Heart left ventricle (tissue), 16 donors: ENCODE measurements at regions not wholly inside any gene's neighbourhood (a gene's known extent, or its start where the extent isn't known, plus 50 kb on each side); places are given as distances from the start of the nearest gene placed in this dataset.
A peak's percentile ranks its signal among the peaks of the same experiment; 100 is the strongest.

Experiments
- ATAC-seq, 4 donors: fragments of 200-7000 bp; cut with Tn5 transposase; one replicate each; pipeline ENCODE4 v1.9.1; 2020 to 2022; ENCODE audit warnings: moderate library complexity in 4 of 4, mild to moderate bottlenecking in 3 of 4, moderate number of reproducible peaks in 1 of 4
- DNase-seq, 5 donors: peaks; one replicate each; pipeline ENCODE4 v3.0.0-alpha.2; 2020
- H3K27ac ChIP-seq, 12 donors: fragments of 200-600 bp; sonication (generic) in 4 of 12; one replicate each; pipeline versions ENCODE4 v1.5.0 to v1.8.0; 2016 to 2022; ENCODE audit warnings: mild to moderate bottlenecking in 2 of 12
- H3K27me3 ChIP-seq, 9 donors: fragments of 200-600 bp; sonication (generic) in 2 of 9; one replicate each; pipeline versions ENCODE4 v1.5.1 to v1.8.0; 2016 to 2022; ENCODE audit warnings: mild to moderate bottlenecking in 3 of 9
- H3K36me3 ChIP-seq, 9 donors: fragments of 200-600 bp; sonication (generic) in 2 of 9; one replicate each; pipeline versions ENCODE4 v1.5.0 to v1.8.0; 2018 to 2022; ENCODE audit warnings: mild to moderate bottlenecking in 2 of 9
- H3K4me1 ChIP-seq, 12 donors: fragments of 200-600 bp; sonication (generic) in 4 of 12; one replicate each; pipeline versions ENCODE4 v1.5.0 to v1.8.0; 2016 to 2022; ENCODE audit warnings: mild to moderate bottlenecking in 3 of 12
- H3K4me3 ChIP-seq, 12 donors: fragments of 200-600 bp; sonication (generic) in 4 of 12; one replicate each; pipeline versions ENCODE4 v1.5.0 to v1.8.0; 2017 to 2022; ENCODE audit warnings: mild to moderate bottlenecking in 9 of 12, moderate library complexity in 4 of 12
- H3K9me3 ChIP-seq, 12 donors: fragments of 200-600 bp; sonication (generic) in 4 of 12; one replicate each; pipeline versions ENCODE4 v1.5.0 to v1.8.0; 2016 to 2022; ENCODE audit warnings: mild to moderate bottlenecking in 1 of 12
- POLR2A ChIP-seq, 2 donors: fragments of 450-650 bp; IDR thresholded peaks; one replicate each; pipeline ENCODE4 v1.6.1; 2017; ENCODE audit warnings: antibody characterized with exemption in 2 of 2, mild to moderate bottlenecking in 2 of 2, moderate library complexity in 2 of 2
- WGBS, 4 donors: extraction: QIAGEN DNeasy Blood & Tissue Kit in 2 of 4; methylation state at CpG; one replicate each; pipeline versions ENCODE4 v1.1.5 to v1.1.7; 2013 to 2018; 5-methylcytosine and 5-hydroxymethylcytosine counted together
- intact Hi-C, 10 donors: fragments of 100-400 bp; cut with DNase I; formaldehyde crosslinking; loops; one replicate each; pipeline versions ENCODE4 v1.11.1 to v1.14.2; 2022
- TF ChIP-seq, protein P1 (sequence below), 12 donors: fragments of 200-600 bp; sonication (generic) in 4 of 12; IDR thresholded peaks; one replicate each; pipeline versions ENCODE4 v1.5.0 to v1.8.0; 2018 to 2022; ENCODE audit warnings: antibody characterized with exemption in 12 of 12, mild to moderate bottlenecking in 5 of 12
- donor health status: ischemic (EF 13 %, LVEDD 7.1; RV severe dilation, severe dysfunction).
- donor health status: healthy with polysubstance abuse.
- donor health status: DM: no; HTN: yes; CAD: no.
- donor health status: DM: no; HTN: no; CAD: no.
- donor health status: ischemic (EF 25% LVEDD 6.9; RV normal size, moderate dysfunction).
- donor health status: ischemic (EF 25% LVEDD 5.7; RV mildly dilated, moderate dysfunction).
- donor health status: healthy.
- donor health status: DM: yes; HTN: yes; CAD: no.
- donor health status: ischemic (EF 35%, LVEDD 5.7; RV mildly dilated, moderate dysfunction).
- donor health status: nonischemic (EF 11% LVEDD 7.7; RV severe dilation, severe dysfunction).
- donor health status: DM: yes; HTN: yes; CAD: no.
- donor health status: PGD.
- donor health status: ischemic (EF 29% LVEDD 5.4; RV normal size, mild dysfunction).
- donor health status: nonischemic (EF 23%, LVEDD 6.1; RV moderate dilation, normal function).

DNA sequence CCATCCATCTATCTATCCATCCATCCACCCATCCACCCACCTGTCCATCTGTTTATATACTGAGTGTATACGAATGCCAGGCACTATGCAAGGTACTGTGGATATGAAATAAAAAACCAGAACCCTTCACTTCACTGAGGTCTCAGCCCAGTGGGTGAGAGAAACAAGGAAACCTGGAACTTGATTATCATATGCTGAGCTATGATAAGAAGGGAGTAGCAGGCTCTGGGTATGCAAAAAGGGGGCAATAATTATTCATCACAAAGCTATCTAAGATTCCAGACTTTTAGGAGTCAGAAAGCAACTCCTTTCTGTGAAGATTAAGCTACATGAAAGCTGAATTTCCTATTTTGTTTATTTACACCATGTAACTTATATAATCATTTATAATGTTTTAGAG lies 327.7 kb upstream of the IL12A start:
- Histone ChIP-seq H3K27ac (no peak overlapping the region), H3K4me3 (no peak overlapping the region), H3K36me3 (no peaks in the 10 kb centered on the region), H3K27me3 (no peaks in the 10 kb centered on the region), H3K4me1 (peaks cover 0 to 9% (median 0%) of the 10 kb centered on the region in 12 donors), H3K9me3 (peaks cover 0 to 13% (median 3%) of the 10 kb centered on the region in 12 donors)
- ATAC-seq (no peak), DNase-seq (no peak)
- TF ChIP-seq, protein P1, sequence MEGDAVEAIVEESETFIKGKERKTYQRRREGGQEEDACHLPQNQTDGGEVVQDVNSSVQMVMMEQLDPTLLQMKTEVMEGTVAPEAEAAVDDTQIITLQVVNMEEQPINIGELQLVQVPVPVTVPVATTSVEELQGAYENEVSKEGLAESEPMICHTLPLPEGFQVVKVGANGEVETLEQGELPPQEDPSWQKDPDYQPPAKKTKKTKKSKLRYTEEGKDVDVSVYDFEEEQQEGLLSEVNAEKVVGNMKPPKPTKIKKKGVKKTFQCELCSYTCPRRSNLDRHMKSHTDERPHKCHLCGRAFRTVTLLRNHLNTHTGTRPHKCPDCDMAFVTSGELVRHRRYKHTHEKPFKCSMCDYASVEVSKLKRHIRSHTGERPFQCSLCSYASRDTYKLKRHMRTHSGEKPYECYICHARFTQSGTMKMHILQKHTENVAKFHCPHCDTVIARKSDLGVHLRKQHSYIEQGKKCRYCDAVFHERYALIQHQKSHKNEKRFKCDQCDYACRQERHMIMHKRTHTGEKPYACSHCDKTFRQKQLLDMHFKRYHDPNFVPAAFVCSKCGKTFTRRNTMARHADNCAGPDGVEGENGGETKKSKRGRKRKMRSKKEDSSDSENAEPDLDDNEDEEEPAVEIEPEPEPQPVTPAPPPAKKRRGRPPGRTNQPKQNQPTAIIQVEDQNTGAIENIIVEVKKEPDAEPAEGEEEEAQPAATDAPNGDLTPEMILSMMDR (IDR thresholded peaks at IDR 0.05): no peak
- no peak for TF ChIP-seq POLR2A (IDR thresholded peaks at IDR 0.05)
- intact Hi-C loops: loop anchor here in 1 of 10 donors (10.0 kb wide), 1 partner anchor 104 kb away; no protein-coding TSS in a partner anchor
- WGBS, 4 donors: 80 to 88% (median 86%) methylated on average over 1 of the region's 1 CpG

DNA sequence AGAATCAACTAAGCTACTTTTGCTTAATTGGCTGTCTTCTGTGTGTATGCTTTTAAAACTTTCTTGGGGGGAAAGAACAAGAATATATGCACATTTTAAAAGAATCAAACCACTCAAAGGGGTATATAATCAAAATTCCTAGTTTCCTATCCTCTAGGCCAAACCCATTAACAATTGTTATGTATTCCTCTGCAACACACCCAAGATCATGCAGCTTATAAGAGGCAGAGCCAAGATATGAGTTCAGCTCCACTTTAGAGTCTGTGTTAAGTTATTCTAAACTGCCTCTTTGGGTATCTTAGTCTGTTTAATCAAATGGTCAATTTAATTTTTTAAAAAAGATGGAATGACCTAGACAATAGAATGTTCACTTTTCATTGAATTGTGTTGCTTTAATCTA lies 326.1 kb upstream of the IL12A start:
- DNase-seq: no peak
- no peak overlapping the region for H3K27ac ChIP-seq
- intact Hi-C loops: loop anchor here in 1 of 10 donors (10.0 kb wide), 1 partner anchor 102 kb away; no protein-coding TSS in a partner anchor

DNA sequence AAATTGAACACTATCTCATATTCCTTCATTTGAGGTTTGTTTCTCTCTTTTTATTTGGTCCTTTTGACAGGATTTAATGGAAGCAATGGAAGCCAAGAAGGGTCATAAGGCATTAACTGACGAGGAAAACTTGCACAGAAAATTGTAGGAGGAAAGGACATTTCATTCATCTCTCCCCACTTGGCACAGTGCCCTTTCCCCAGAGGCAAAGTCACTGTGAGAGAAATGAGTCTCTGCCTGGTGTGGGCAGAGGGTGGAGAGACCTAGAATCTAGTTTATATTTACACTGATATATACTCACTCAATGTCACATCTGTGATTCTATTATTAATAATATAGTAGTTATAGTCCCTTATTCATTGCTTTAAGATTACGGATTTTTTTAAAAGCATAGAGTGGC lies 324.6 kb upstream of the IL12A start:
- H3K4me3 ChIP-seq: no peak overlapping the region
- ATAC-seq: no peak
- intact Hi-C loops: loop anchor here in 1 of 10 donors (10.0 kb wide), 1 partner anchor 101 kb away; no protein-coding TSS in a partner anchor

More for the DNA sequence above, 326.1 kb upstream of the IL12A start:
- TF ChIP-seq, protein P1 (IDR thresholded peaks at IDR 0.05): no peak
- TF ChIP-seq POLR2A (IDR thresholded peaks at IDR 0.05): no peak
- Histone ChIP-seq H3K27me3 (no peaks in the 10 kb centered on the region), H3K9me3 (peaks cover 0 to 13% (median 3%) of the 10 kb centered on the region in 12 donors), H3K36me3 (no peaks in the 10 kb centered on the region), H3K4me1 (peaks cover 0 to 8% (median 0%) of the 10 kb centered on the region in 12 donors), H3K4me3 (no peak overlapping the region)
- no peak for ATAC-seq

DNA sequence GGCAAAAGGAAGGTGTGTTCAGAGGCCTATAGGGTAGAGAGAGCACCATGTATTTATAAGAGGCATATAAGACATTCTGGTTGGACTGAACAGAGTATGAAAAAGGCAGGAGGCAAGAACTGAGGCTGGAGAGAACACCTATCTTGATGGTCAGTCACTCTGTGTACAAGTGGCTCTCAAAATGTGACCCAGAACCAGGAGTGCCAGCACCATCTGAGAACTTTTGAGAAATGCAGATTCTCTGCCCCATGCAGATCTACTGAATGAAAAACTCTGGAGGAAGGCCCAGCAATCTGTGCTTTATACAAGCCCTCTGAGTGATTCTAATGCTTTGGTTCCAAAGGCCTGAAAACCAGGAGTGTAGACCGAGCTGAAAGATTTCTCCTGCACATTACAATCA lies 324.0 kb upstream of the IL12A start:
- DNase-seq: no peak
- Histone ChIP-seq H3K4me1 (peaks cover 0 to 21% (median 9%) of the 10 kb centered on the region in 12 donors), H3K9me3 (peaks cover 0 to 13% (median 3%) of the 10 kb centered on the region in 12 donors), H3K4me3 (no peak overlapping the region), H3K27ac (peak overlapping the region in 2 of 12 donors; percentile 27 to 28), H3K27me3 (no peaks in the 10 kb centered on the region), H3K36me3 (no peaks in the 10 kb centered on the region)
- WGBS, 4 donors: 79 to 95% (median 82%) methylated on average over 1 of the region's 1 CpG
- intact Hi-C loops: loop anchor here in 2 of 10 donors (5.0 to 10.0 kb wide), 2 partner anchors 100 to 138 kb away; no protein-coding TSS in a partner anchor
- ATAC-seq: peak; percentile 23 to 43 (median 30)
- no peak for TF ChIP-seq POLR2A (IDR thresholded peaks at IDR 0.05)
- TF ChIP-seq, protein P1 (IDR thresholded peaks at IDR 0.05): no peak

More for the DNA sequence above, 324.6 kb upstream of the IL12A start:
- H3K36me3 ChIP-seq: no peaks in the 10 kb centered on the region
- peaks cover 0 to 13% (median 3%) of the 10 kb centered on the region in 12 donors for H3K9me3 ChIP-seq
- TF ChIP-seq POLR2A (IDR thresholded peaks at IDR 0.05): no peak
- TF ChIP-seq, protein P1 (IDR thresholded peaks at IDR 0.05): no peak
- 51 to 68% (median 57%) methylated on average over 2 of the region's 2 CpGs for WGBS, 4 donors
- no peak overlapping the region for H3K27ac ChIP-seq
- peaks cover 0 to 20% (median 7%) of the 10 kb centered on the region in 12 donors for H3K4me1 ChIP-seq
- peak in 1 of 5 donors; percentile 14 for DNase-seq
- no peaks in the 10 kb centered on the region for H3K27me3 ChIP-seq
